NCI-H2081 treated with DMSO at 0.1 percent for 48 hours (cell line): ENCODE measurements at regions not wholly inside any gene's neighbourhood (a gene's known extent, or its start where the extent isn't known, plus 50 kb on each side); places are given as distances from the start of the nearest gene placed in this dataset.
"Not testable (repeated sequence)": the region's sequence is repeated elsewhere in the genome, so short reads cannot be mapped to it uniquely, and the experiment has no call there.

Experiments
- DNase-seq: peaks from one replicate; lab custom pipeline; 2025; lab: John Stamatoyannopoulos, UW

- not testable (repeated sequence) for DNase-seq
These were observed 127.9 kb downstream of the ARRDC4 start for GRCh38 chr15:98088307-98088945.

GRCh38 chr15:98089352-98089751, 128.8 kb downstream of the ARRDC4 start:
- DNase-seq: not testable (repeated sequence)

- DNase-seq: not testable (repeated sequence)
These were observed 137.5 kb downstream of the ARRDC4 start for GRCh38 chr15:98097986-98098385.

- DNase-seq: not testable (repeated sequence)
These were observed 140.1 kb downstream of the ARRDC4 start for GRCh38 chr15:98100606-98101005.

GRCh38 chr15:98103570-98103969, 143.1 kb downstream of the ARRDC4 start:
- DNase-seq: no peak

GRCh38 chr15:98104386-98105151, 144.1 kb downstream of the ARRDC4 start:
- DNase-seq: not testable (repeated sequence)

- not testable (repeated sequence) for DNase-seq
These were observed 146.2 kb downstream of the ARRDC4 start for GRCh38 chr15:98106615-98107194.

GRCh38 chr15:98111806-98112205, 151.3 kb downstream of the ARRDC4 start:
- no peak for DNase-seq

GRCh38 chr15:98113327-98113726, 152.8 kb downstream of the ARRDC4 start:
- DNase-seq: no peak

- DNase-seq: no peak
These were observed 160.1 kb downstream of the ARRDC4 start for GRCh38 chr15:98120561-98120960.

GRCh38 chr15:98121536-98121935, 161.0 kb downstream of the ARRDC4 start:
- DNase-seq: no peak

GRCh38 chr15:98121957-98122356, 161.5 kb downstream of the ARRDC4 start:
- DNase-seq: no peak

GRCh38 chr15:98123297-98123696, 162.8 kb downstream of the ARRDC4 start:
- DNase-seq: no peak

- no peak for DNase-seq
These were observed 163.3 kb downstream of the ARRDC4 start for GRCh38 chr15:98123834-98124233.

- DNase-seq: no peak
These were observed 164.1 kb downstream of the ARRDC4 start for GRCh38 chr15:98124581-98124980.

GRCh38 chr15:98126326-98127085, 166.0 kb downstream of the ARRDC4 start:
- no peak for DNase-seq

- no peak for DNase-seq
These were observed 167.1 kb downstream of the ARRDC4 start for GRCh38 chr15:98127586-98127985.

- no peak for DNase-seq
These were observed 171.4 kb downstream of the ARRDC4 start for GRCh38 chr15:98131924-98132323.

- no peak for DNase-seq
These were observed 174.4 kb downstream of the ARRDC4 start for GRCh38 chr15:98134905-98135304.

- DNase-seq: no peak
These were observed 178.4 kb downstream of the ARRDC4 start for GRCh38 chr15:98138910-98139309.

- DNase-seq: no peak
These were observed 178.8 kb downstream of the ARRDC4 start for GRCh38 chr15:98139337-98139736.

- DNase-seq: no peak
These were observed 182.1 kb downstream of the ARRDC4 start for GRCh38 chr15:98142572-98142971.
